Peyer's patch (tissue), 4 donors: ENCODE measurements at regions not wholly inside any gene's neighbourhood (a gene's known extent, or its start where the extent isn't known, plus 50 kb on each side); places are given as distances from the start of the nearest gene placed in this dataset.

ENCODE experiments used
- DNase-seq, 3 donors: peaks; one replicate each; pipeline ENCODE4 v3.0.0-alpha.2; 2017 to 2019
- H3K27ac ChIP-seq, 4 donors: fragments of 200-600 bp; sonication (generic); one replicate each; pipeline ENCODE4 v1.5.1; 2016 to 2019
- H3K27me3 ChIP-seq, 2 donors: fragments of 200-600 bp; sonication (generic); one replicate each; pipeline ENCODE4 v1.5.1; 2019
- H3K36me3 ChIP-seq, 3 donors: fragments of 200-600 bp; sonication (generic); one replicate each; pipeline ENCODE4 v1.5.1; 2016 to 2019
- H3K4me1 ChIP-seq, 4 donors: fragments of 200-600 bp; sonication (generic); one replicate each; pipeline ENCODE4 v1.5.1; 2016 to 2019
- H3K4me3 ChIP-seq, 4 donors: fragments of 200-600 bp; sonication (generic); 1 replicate in 3 of 4; 2 replicates in 1 of 4; pipeline ENCODE4 v1.5.1; 2016 to 2019; ENCODE audit warnings: mild to moderate bottlenecking in 1 of 4
- H3K9me3 ChIP-seq, 4 donors: fragments of 200-600 bp; sonication (generic); one replicate each; pipeline ENCODE4 v1.5.1; 2016 to 2019; ENCODE audit warnings: mild to moderate bottlenecking in 1 of 4
- POLR2A ChIP-seq, 2 donors: fragments of 450-650 bp; IDR thresholded peaks; one replicate each; pipeline ENCODE4 v1.5.1; 2017; ENCODE audit warnings: antibody characterized with exemption in 2 of 2, mild to moderate bottlenecking in 2 of 2, moderate library complexity in 2 of 2
- TF ChIP-seq, protein P1 (sequence below), 6 experiments: fragments of 450-650 bp in 4 of 6; fragments of 200-600 bp in 2 of 6; sonication (generic) in 1 of 6; IDR thresholded peaks; one replicate each; pipeline ENCODE4 v1.5.1; 2017 to 2019; ENCODE audit warnings: antibody characterized with exemption in 6 of 6, mild to moderate bottlenecking in 3 of 6, moderate library complexity in 1 of 6

DNA sequence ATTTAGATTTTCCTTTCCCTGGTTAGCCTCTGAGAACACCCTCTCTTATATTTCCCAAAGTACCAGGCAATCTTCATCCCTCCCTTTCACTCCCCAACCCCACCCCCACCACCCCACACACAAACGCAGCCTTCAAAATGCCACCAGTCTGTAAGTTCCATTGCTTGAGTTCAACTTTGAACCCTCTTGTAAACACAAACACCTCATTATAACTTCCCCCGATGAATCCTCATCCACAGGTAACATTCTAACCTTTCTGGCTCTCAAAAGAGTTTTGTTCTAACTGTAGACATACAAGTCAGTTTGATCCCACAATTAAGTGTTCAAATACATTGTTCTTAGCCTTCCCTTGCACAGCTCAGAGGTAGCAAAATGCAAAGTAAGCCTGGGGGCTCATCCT, 199.4 kb upstream of the FOXN3 start:
- peaks cover 0 to 23% (median 0%) of the 10 kb centered on the region in 4 donors for H3K4me1 ChIP-seq
- H3K4me3 ChIP-seq = peak overlapping the region in 1 of 4 donors; percentile 82
- no peaks in the 10 kb centered on the region for H3K9me3 ChIP-seq
- H3K36me3 ChIP-seq = no peaks in the 10 kb centered on the region
- no peak for TF ChIP-seq POLR2A (IDR thresholded peaks at IDR 0.05)
- TF ChIP-seq, protein P1, sequence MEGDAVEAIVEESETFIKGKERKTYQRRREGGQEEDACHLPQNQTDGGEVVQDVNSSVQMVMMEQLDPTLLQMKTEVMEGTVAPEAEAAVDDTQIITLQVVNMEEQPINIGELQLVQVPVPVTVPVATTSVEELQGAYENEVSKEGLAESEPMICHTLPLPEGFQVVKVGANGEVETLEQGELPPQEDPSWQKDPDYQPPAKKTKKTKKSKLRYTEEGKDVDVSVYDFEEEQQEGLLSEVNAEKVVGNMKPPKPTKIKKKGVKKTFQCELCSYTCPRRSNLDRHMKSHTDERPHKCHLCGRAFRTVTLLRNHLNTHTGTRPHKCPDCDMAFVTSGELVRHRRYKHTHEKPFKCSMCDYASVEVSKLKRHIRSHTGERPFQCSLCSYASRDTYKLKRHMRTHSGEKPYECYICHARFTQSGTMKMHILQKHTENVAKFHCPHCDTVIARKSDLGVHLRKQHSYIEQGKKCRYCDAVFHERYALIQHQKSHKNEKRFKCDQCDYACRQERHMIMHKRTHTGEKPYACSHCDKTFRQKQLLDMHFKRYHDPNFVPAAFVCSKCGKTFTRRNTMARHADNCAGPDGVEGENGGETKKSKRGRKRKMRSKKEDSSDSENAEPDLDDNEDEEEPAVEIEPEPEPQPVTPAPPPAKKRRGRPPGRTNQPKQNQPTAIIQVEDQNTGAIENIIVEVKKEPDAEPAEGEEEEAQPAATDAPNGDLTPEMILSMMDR (IDR thresholded peaks at IDR 0.05) = no peak
- no peaks in the 10 kb centered on the region for H3K27me3 ChIP-seq
- no peak for DNase-seq
- peak overlapping the region in 2 of 4 donors; percentile 71 to 84 for H3K27ac ChIP-seq

DNA sequence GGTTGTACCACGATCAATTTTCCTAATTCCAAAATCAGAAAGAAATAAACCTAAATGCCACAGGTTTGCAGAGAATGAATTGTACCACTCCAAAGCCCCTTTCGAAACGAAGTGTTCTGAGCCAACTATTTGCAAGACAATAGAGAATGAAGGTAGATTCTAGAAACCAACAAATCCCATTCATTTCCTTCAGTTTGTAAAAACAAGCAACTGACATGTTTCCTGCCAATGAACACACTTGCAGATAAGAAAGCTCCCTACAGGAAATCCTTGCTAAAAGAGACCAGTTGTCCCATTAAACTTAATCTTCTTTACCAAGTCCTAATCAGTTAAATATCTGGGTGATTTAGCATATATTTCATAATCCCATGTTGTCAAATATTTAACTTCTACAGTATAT, 198.4 kb upstream of the FOXN3 start:
- no peaks in the 10 kb centered on the region for H3K9me3 ChIP-seq
- DNase-seq = no peak

DNA sequence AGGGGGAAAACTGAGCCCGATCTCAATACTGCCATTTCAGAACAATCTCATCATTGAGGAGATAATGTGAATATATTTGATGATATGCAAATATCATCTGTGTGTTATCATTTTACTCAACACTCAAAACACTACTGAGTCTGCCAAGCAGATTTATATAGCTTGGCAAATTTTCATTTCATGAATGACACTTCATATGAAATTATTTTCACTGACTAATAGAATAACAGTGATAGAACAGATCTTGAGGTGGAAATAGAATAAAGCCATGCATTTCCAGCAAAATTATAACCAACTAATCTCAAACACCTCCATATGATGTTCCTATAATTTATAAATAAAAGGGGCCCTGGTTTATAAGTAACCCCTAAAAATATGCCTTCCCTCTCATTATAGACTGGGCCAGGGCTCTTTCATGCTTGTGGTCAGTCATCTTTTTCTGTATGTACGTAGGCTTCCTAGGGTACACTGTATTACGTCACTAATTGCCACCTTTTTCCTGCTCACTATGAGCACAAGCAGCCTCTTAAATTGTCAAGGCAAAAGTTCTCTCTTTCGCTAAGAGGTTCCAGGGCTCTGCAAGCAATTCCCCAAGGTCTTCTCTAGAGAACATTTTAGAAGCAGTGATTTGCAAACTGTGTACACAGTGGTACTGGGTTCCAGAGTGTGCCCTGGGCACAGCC, 197.1 kb upstream of the FOXN3 start:
- Histone ChIP-seq H3K4me1 (peaks cover 0 to 20% (median 0%) of the 10 kb centered on the region in 4 donors), H3K27ac (no peak overlapping the region), H3K4me3 (no peak overlapping the region), H3K9me3 (no peaks in the 10 kb centered on the region), H3K27me3 (no peaks in the 10 kb centered on the region), H3K36me3 (no peaks in the 10 kb centered on the region)
- TF ChIP-seq, protein P1 (IDR thresholded peaks at IDR 0.05) = no peak
- DNase-seq = no peak

More for the DNA sequence above, 198.4 kb upstream of the FOXN3 start:
- H3K4me3 ChIP-seq = no peak overlapping the region
- H3K36me3 ChIP-seq = no peaks in the 10 kb centered on the region
- no peak for TF ChIP-seq POLR2A (IDR thresholded peaks at IDR 0.05)
- TF ChIP-seq, protein P1 (IDR thresholded peaks at IDR 0.05) = no peak
- H3K27ac ChIP-seq = no peak overlapping the region
- peaks cover 0 to 23% (median 0%) of the 10 kb centered on the region in 4 donors for H3K4me1 ChIP-seq
- no peaks in the 10 kb centered on the region for H3K27me3 ChIP-seq

GRCh38 chr14:89613260-89614008, 196.4 kb upstream of the FOXN3 start:
- H3K4me1 ChIP-seq = peaks cover 0 to 20% (median 0%) of the 10 kb centered on the region in 4 donors
- H3K4me3 ChIP-seq = no peak overlapping the region
- H3K27ac ChIP-seq = no peak overlapping the region
- H3K27me3 ChIP-seq = no peaks in the 10 kb centered on the region
- TF ChIP-seq, protein P1 (IDR thresholded peaks at IDR 0.05) = no peak
- no peak for TF ChIP-seq POLR2A (IDR thresholded peaks at IDR 0.05)
- H3K9me3 ChIP-seq = no peaks in the 10 kb centered on the region
- DNase-seq = no peak
- no peaks in the 10 kb centered on the region for H3K36me3 ChIP-seq

- Histone ChIP-seq H3K4me1 (no peaks in the 10 kb centered on the region), H3K9me3 (peaks cover 0 to 5% (median 0%) of the 10 kb centered on the region in 4 donors), H3K27me3 (no peaks in the 10 kb centered on the region), H3K27ac (no peak overlapping the region), H3K36me3 (no peaks in the 10 kb centered on the region), H3K4me3 (no peak overlapping the region)
- DNase-seq = no peak
- TF ChIP-seq, protein P1 (IDR thresholded peaks at IDR 0.05) = no peak
- no peak for TF ChIP-seq POLR2A (IDR thresholded peaks at IDR 0.05)
These were observed 192.6 kb upstream of the FOXN3 start for GRCh38 chr14:89609500-89610100.
